H9 (cell line): ENCODE measurements at regions not wholly inside any gene's neighbourhood (a gene's known extent, or its start where the extent isn't known, plus 50 kb on each side); places are given as distances from the start of the nearest gene placed in this dataset.

Experiments used
- DNase-seq: peaks from one replicate; pipeline ENCODE4 v3.0.0-alpha.2; 2017
- H2AFZ ChIP-seq: one replicate; pipeline ENCODE4 v1.6.1; 2013; ENCODE audit warnings: mild to moderate bottlenecking, low read length, control low read depth, moderate library complexity
- H2AK5ac ChIP-seq: 2 replicates; pipeline ENCODE4 v1.6.1; 2013; ENCODE audit warnings: low read length, control low read depth, mixed read lengths; ENCODE audit not compliant: insufficient read length
- H2BK120ac ChIP-seq: one replicate; pipeline ENCODE4 v1.6.1; 2013; ENCODE audit warnings: low read depth, mild to moderate bottlenecking, low read length, control low read depth, inconsistent platforms; ENCODE audit not compliant: poor library complexity, severe bottlenecking
- H2BK12ac ChIP-seq: 2 replicates; pipeline ENCODE4 v1.6.1; 2013; ENCODE audit warnings: low read length, control low read depth, mixed read lengths, low read depth; ENCODE audit not compliant: insufficient read length
- H2BK15ac ChIP-seq: 2 replicates; pipeline ENCODE4 v1.6.1; 2013; ENCODE audit warnings: low read depth, low read length, control low read depth
- H2BK20ac ChIP-seq: one replicate; pipeline ENCODE4 v1.6.1; 2013; ENCODE audit warnings: low read depth, mild to moderate bottlenecking, low read length, control low read depth, inconsistent platforms; ENCODE audit not compliant: poor library complexity, severe bottlenecking
- H2BK5ac ChIP-seq: 2 replicates; pipeline ENCODE4 v1.6.1; 2013; ENCODE audit warnings: low read length, control low read depth, mixed read lengths; ENCODE audit not compliant: insufficient read length
- H3K14ac ChIP-seq: 2 replicates; pipeline ENCODE4 v1.6.1; 2013; ENCODE audit warnings: low read length, control low read depth; ENCODE audit not compliant: insufficient read depth
- H3K18ac ChIP-seq: 2 replicates; pipeline ENCODE4 v1.6.1; 2013; ENCODE audit warnings: low read depth, mild to moderate bottlenecking, mixed read lengths, low read length, control low read depth; ENCODE audit not compliant: insufficient read length
- H3K23ac ChIP-seq: 2 replicates; pipeline ENCODE4 v1.6.1; 2013; ENCODE audit warnings: low read length, control low read depth, mixed read lengths, low read depth; ENCODE audit not compliant: insufficient read length
- H3K23me2 ChIP-seq: 2 replicates; pipeline ENCODE4 v1.6.1; 2013; ENCODE audit warnings: low read depth, mild to moderate bottlenecking, mixed read lengths, low read length, control low read depth; ENCODE audit not compliant: insufficient read length, poor library complexity, severe bottlenecking
- H3K27ac ChIP-seq: 2 replicates; pipeline ENCODE4 v1.5.1; 2013; ENCODE audit warnings: low read length, control low read depth, mixed read lengths, low read depth; ENCODE audit not compliant: insufficient read length
- H3K27me3 ChIP-seq: 2 replicates; pipeline ENCODE4 v1.6.1; 2013; ENCODE audit warnings: low read length, control low read depth, inconsistent platforms; ENCODE audit not compliant: insufficient read depth
- H3K4ac ChIP-seq: 2 replicates; pipeline ENCODE4 v1.6.1; 2013; ENCODE audit warnings: low read depth, mild to moderate bottlenecking, control low read depth, inconsistent platforms, low read length, moderate library complexity
- H3K4me1 ChIP-seq: 2 replicates; pipeline ENCODE4 v1.6.1; 2013; ENCODE audit warnings: low read length, control low read depth, inconsistent platforms; ENCODE audit not compliant: insufficient read depth
- H3K4me2 ChIP-seq: 2 replicates; pipeline ENCODE4 v1.6.1; 2013; ENCODE audit warnings: low read length, control low read depth, mixed read lengths; ENCODE audit not compliant: insufficient read length, insufficient read depth
- H3K56ac ChIP-seq: 2 replicates; pipeline ENCODE4 v1.6.1; 2013; ENCODE audit warnings: low read depth, mild to moderate bottlenecking, mixed read lengths, low read length, control low read depth; ENCODE audit not compliant: insufficient read length
- H3K79me1 ChIP-seq: 2 replicates; pipeline ENCODE4 v1.6.1; 2013; ENCODE audit warnings: low read depth, mild to moderate bottlenecking, moderate library complexity, low read length, control low read depth, inconsistent platforms; ENCODE audit not compliant: insufficient read depth, poor library complexity, severe bottlenecking
- H3K79me2 ChIP-seq: 2 replicates; pipeline ENCODE4 v1.6.1; 2013; ENCODE audit warnings: low read length, control low read depth, inconsistent platforms; ENCODE audit not compliant: insufficient read depth
- H3K9ac ChIP-seq: 2 replicates; pipeline ENCODE4 v1.6.1; 2013; ENCODE audit warnings: low read length, control low read depth, mixed read lengths; ENCODE audit not compliant: insufficient read length; ENCODE audit errors: extremely low read depth
- H3K9me3 ChIP-seq: one replicate; pipeline ENCODE4 v1.6.1; 2013; ENCODE audit warnings: low read depth, low read length, inconsistent platforms; ENCODE audit not compliant: control insufficient read depth
- H3T11ph ChIP-seq: one replicate; pipeline ENCODE4 v1.6.1; 2013; ENCODE audit warnings: mild to moderate bottlenecking, low read length, control low read depth, inconsistent platforms
- H4K20me1 ChIP-seq: one replicate; pipeline ENCODE4 v1.6.1; 2013; ENCODE audit not compliant: control insufficient read depth, insufficient read length, insufficient read depth
- H4K5ac ChIP-seq: 2 replicates; pipeline ENCODE4 v1.6.1; 2013; ENCODE audit warnings: low read depth, mild to moderate bottlenecking, mixed read lengths, low read length, control low read depth; ENCODE audit not compliant: insufficient read length
- H4K8ac ChIP-seq: replicated peaks from 2 replicates; pipeline ENCODE4 v1.6.1; 2013; ENCODE audit warnings: low read length, control low read depth, mixed read lengths, low read depth; ENCODE audit not compliant: insufficient read length
- H4K91ac ChIP-seq: 2 replicates; pipeline ENCODE4 v1.6.1; 2013; ENCODE audit warnings: low read depth, mild to moderate bottlenecking, moderate library complexity, mixed read lengths, low read length, control low read depth; ENCODE audit not compliant: insufficient read length
- H3K27ac Mint-ChIP-seq, 3 experiments: 2 replicates in 2 of 3; 3 replicates in 1 of 3; pipeline ENCODE4 v1.8.0; 2020 to 2021; ENCODE audit warnings: mixed read lengths in 3 of 3, mild to moderate bottlenecking in 1 of 3, moderate library complexity in 1 of 3
- H3K27me3 Mint-ChIP-seq: 2 replicates; pipeline ENCODE4 v1.8.0; 2021; ENCODE audit warnings: low read depth, mild to moderate bottlenecking, moderate library complexity, mixed read lengths
- H3K36me3 Mint-ChIP-seq, 3 experiments: 2 replicates in 2 of 3; 3 replicates in 1 of 3; pipeline ENCODE4 v1.8.0; 2020 to 2021; ENCODE audit warnings: low read depth in 3 of 3, mixed read lengths in 3 of 3; ENCODE audit not compliant: insufficient read depth in 1 of 3
- H3K4me1 Mint-ChIP-seq, 2 experiments: 2 replicates each; pipeline ENCODE4 v1.8.0; 2020; ENCODE audit warnings: mixed read lengths in 2 of 2
- H3K4me3 Mint-ChIP-seq, 2 experiments: 2 replicates in 1 of 2; 3 replicates in 1 of 2; pipeline ENCODE4 v1.8.0; 2020 to 2021; ENCODE audit warnings: mild to moderate bottlenecking in 2 of 2, mixed read lengths in 2 of 2, moderate library complexity in 1 of 2
- H3K9me3 Mint-ChIP-seq, 2 experiments: 2 replicates in 1 of 2; 3 replicates in 1 of 2; pipeline ENCODE4 v1.8.0; 2020; ENCODE audit warnings: mild to moderate bottlenecking in 2 of 2, mixed read lengths in 2 of 2, moderate library complexity in 1 of 2
- WGBS: extraction: QIAGEN DNeasy Blood & Tissue Kit; methylation state at CpG from one replicate; pipeline ENCODE4 v1.1.7; 2013; ENCODE audit warnings: missing lambda C conversion rate, low lambda C conversion rate, mixed read lengths; ENCODE audit not compliant: insufficient read length; ENCODE audit errors: extremely low coverage; 5-methylcytosine and 5-hydroxymethylcytosine counted together
- TF ChIP-seq, protein P1 (sequence below): fragments of 200-600 bp; sonication (generic); conservative IDR thresholded peaks from 3 replicates; pipeline ENCODE4 v1.8.0; 2021; ENCODE audit warnings: antibody characterized with exemption, mild to moderate bottlenecking

GRCh38 chr3:88671573-88671972 is 435.8 kb upstream of the EPHA3 start:
- H3K4me3 Mint-ChIP-seq, result no peak overlapping the region
- 0 out of 5 replicates have a peak, but pooled peaks cover 0 to 2% of the 10 kb centered on the region in 2 experiments for H3K9me3 Mint-ChIP-seq
- Histone ChIP-seq H4K5ac (no peak overlapping the region), H3K56ac (no peak overlapping the region), H2BK15ac (no peak overlapping the region), H2BK12ac (no peak overlapping the region), H3T11ph (no peak overlapping the region), H3K4me1 (no peaks in the 10 kb centered on the region), H2BK120ac (no peak overlapping the region), H3K9ac (no peak overlapping the region), H4K20me1 (no peaks in the 10 kb centered on the region), H3K14ac (no peak overlapping the region), H3K23ac (no peak overlapping the region), H4K91ac (no peak overlapping the region), H3K27ac (no peak overlapping the region), H2BK20ac (no peak overlapping the region), H2AK5ac (no peak overlapping the region), H4K8ac (no peak overlapping the region), H3K23me2 (no peaks in the 10 kb centered on the region), H3K4ac (no peak overlapping the region), H3K27me3 (no peaks in the 10 kb centered on the region), H3K9me3 (no peaks in the 10 kb centered on the region), H3K79me1 (no peaks in the 10 kb centered on the region), H2AFZ (no peak overlapping the region), H3K4me2 (no peak overlapping the region), H3K18ac (no peak overlapping the region), H2BK5ac (no peak overlapping the region), H3K79me2 (no peaks in the 10 kb centered on the region)
- no peaks in the 10 kb centered on the region for H3K27me3 Mint-ChIP-seq
- WGBS, result no CpG with 5 or more reads among the region's 3 CpGs
- no peaks in the 10 kb centered on the region; a peak in 2 of 7 replicates for H3K36me3 Mint-ChIP-seq
- DNase-seq, result no peak
- peaks cover 5 to 11% of the 10 kb centered on the region in 2 experiments; a peak in 2 of 4 replicates for H3K4me1 Mint-ChIP-seq
- no peak overlapping the region for H3K27ac Mint-ChIP-seq
- TF ChIP-seq, protein P1, sequence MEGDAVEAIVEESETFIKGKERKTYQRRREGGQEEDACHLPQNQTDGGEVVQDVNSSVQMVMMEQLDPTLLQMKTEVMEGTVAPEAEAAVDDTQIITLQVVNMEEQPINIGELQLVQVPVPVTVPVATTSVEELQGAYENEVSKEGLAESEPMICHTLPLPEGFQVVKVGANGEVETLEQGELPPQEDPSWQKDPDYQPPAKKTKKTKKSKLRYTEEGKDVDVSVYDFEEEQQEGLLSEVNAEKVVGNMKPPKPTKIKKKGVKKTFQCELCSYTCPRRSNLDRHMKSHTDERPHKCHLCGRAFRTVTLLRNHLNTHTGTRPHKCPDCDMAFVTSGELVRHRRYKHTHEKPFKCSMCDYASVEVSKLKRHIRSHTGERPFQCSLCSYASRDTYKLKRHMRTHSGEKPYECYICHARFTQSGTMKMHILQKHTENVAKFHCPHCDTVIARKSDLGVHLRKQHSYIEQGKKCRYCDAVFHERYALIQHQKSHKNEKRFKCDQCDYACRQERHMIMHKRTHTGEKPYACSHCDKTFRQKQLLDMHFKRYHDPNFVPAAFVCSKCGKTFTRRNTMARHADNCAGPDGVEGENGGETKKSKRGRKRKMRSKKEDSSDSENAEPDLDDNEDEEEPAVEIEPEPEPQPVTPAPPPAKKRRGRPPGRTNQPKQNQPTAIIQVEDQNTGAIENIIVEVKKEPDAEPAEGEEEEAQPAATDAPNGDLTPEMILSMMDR, result no peak
